CD4-positive, alpha-beta T cell treated with Interleukin-15 for 1 hour (primary cell): ENCODE measurements at regions not wholly inside any gene's neighbourhood (a gene's known extent, or its start where the extent isn't known, plus 50 kb on each side); places are given as distances from the start of the nearest gene placed in this dataset.
"Not testable (repeated sequence)": the region's sequence is repeated elsewhere in the genome, so short reads cannot be mapped to it uniquely, and the experiment has no call there.

Experiments
- DNase-seq: peaks from one replicate; pipeline ENCODE4 v3.0.0-alpha.2; 2020

DNA sequence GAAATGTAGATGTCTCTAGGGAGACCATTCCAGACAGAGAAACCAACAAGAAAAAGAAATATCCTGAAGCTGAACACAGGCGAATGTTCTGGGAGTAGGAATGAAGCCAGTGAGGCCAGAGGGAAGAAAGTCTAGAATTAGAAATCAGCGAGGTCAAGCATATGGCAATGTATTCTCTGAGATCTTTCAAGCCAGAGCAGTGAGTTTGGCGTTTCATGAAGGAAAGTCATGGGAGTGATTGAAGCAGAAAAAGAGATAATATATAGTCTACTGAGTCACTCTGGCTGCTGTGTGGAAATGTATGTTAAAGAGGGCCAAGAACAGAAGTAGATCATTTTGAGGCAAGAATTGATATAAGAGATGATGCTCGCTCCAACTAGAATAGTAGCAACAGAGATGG lies 576.0 kb downstream of the PCDH17 start:
- no peak for DNase-seq

DNA sequence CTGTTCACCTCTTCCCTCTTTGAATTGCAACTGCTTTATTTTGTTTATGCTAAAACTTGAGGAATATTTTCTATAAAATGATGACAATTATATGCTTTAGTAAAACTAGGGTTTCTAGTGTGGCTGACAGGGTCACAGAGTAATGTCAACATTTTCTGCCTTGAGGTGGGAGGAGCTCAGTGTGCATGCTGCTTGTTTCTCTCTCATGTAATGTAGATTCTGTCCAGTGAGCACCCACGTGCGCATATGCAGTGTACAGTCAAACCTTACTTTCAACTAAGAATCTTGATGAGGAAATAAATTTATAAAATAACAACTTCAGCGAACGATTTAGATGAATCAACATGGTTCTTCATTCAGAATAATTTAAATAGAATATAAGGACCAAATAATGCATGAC lies 603.9 kb downstream of the PCDH17 start:
- DNase-seq = no peak

DNA sequence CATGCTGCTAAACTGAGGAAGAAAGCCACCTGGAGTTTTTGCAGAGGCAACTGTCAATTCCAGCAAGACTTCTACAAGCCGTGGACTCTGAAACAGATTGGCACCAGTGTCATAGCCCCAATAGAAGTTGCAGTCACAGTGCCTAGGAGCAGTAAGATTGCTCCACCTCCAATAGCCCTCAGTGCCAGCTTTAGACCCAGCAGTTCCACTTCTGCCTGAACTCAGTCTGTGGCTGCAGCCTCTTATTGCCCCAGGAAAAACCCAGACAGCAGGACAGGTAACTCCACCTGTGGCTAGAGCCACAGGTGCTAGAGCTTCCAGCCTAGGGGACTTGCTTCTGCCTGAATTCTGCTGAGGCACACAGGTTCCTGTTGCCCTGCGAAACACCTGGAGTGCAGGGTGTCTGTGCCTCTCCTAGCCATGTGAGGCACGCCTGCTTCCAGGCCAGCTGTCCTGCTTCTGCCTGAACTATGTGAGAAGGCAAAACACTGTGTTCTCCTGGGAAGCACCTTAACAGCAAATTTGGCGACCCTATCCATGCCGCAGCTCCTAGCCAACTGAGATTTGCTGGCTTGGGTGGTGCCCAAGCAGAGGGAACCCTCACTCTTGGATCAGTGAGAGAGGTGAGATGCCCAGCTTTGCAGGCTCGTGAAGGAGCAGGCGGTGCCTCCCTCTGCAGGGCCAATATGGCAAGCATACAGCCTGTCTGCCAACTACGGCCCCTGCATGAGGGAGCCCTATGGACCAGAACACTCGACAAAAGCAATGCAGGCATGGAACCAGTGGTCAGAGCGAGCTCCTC lies 607.6 kb downstream of the PCDH17 start:
- no peak for DNase-seq

DNA sequence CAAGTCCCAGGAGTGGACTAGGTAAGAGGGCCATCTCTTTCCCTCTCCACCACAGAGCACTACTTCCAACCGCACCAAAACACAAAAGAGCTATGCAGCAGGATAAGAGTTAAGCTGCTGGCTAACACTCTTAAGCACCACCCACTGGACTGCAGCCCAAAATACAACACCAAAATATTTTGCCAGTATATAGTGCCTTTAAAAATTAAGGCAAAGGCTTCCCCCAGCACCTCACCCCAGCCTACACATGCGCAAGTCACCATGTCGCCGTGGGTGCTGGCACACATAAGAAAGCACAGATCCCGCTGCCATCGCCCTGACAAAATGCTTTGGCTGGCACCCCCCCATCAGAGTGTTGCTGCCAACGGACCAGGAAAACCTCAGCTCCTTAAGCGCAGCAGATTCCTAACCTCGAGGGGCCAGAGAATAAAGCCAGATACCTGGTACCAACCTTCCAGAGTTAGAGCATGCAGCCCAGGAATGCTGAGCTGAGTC lies 608.3 kb downstream of the PCDH17 start:
- no peak for DNase-seq

DNA sequence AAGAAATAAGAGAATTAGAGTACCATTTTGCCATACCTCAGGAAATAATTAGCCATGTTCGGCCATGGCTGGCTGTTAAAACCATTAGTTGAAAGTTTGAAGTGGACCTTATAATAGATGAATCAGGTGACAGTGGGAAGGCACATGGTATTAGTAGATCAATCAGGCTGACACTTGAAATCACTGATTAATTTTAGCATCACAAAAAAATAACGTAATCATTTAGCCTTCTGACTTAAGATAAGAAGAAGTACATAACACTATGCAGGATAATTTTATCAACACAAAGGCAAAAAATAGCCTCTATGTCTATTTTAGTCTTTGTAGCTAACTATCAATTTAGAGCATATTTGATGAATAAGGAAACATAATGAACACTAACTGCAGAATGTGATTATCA lies 615.5 kb downstream of the PCDH17 start:
- DNase-seq = no peak

DNA sequence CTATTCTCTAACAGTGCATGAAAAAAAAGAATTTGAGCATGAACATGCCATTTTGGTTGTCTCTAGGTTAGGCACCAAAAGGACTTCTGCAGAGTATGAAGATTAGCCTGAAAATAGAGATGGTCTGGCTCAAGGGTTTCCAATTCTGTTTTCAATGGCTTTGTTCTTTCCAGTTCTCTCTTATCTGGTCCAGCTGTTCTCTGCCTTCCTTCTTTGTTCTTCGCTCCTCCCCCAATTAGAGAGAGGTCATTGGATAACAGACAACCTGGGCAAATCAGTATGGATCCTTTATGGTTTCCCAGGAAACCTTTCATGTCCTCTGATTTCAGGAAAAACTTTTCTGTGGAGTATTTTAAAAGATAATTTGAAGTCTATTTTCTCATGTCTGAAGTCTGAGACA lies 623.4 kb downstream of the PCDH17 start:
- no peak for DNase-seq

DNA sequence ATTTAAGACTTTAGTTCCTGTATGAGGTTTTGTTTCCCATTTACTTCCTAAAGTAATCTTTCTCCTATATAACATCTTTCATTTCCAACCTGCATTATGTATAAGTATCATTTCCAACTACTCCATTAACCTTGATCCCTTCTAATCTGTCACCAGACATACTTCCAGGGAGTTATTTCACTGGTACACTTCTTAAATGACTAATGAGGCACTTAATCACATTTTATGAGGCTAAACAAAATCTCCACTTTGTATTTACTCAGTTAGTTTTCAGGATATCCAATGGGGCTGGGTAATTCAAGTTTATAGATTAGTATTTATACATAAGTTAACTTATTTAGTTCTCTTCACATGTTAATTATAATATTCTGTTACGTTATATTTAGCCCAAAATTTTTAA lies 634.7 kb downstream of the PCDH17 start:
- DNase-seq = no peak

DNA sequence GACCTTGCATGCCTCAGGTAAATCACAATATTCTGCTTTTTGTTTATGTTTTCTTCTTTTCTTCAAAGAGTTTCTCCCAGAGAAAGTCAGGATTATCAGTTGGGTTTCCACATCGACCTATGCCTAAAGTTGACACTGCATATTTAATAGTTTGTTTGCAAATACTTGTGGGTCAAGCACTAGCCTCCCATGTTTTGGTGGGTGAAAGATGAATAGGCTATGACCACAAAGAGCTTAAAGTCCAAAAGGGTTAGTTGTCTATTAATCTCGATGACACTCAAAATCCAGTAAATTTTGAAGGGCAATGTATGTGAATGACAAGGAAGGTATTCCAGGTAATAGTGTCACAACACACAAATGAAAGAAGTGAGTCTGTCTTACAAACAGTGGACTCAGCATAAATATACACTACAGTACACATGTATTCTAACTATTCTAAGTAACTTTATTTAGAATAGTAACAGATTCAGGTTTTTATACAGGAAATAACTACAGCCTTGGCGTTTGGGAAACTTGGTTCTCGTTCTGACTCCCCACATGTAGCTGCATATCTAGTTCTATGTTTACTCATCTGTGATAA lies 667.1 kb downstream of the PCDH17 start:
- no peak for DNase-seq

DNA sequence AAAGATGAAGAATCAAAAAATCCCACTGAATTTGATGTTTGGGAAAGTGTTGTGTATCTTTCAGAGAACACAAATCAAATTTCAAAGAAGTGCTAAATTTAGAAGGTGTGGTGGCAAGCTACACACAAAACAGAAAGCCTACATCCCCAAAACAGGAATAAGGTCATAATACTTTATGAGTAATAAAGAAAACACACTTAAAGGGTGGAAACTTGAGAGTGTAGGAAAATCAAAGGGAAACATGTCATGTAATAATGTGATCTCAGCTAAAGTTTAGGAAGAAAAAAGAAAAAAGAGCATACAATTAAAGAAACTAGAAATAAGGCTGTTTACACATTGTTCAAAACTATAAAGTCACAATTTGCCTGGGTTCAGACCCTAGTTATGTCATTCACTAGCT lies 668.7 kb downstream of the PCDH17 start:
- DNase-seq = no peak

DNA sequence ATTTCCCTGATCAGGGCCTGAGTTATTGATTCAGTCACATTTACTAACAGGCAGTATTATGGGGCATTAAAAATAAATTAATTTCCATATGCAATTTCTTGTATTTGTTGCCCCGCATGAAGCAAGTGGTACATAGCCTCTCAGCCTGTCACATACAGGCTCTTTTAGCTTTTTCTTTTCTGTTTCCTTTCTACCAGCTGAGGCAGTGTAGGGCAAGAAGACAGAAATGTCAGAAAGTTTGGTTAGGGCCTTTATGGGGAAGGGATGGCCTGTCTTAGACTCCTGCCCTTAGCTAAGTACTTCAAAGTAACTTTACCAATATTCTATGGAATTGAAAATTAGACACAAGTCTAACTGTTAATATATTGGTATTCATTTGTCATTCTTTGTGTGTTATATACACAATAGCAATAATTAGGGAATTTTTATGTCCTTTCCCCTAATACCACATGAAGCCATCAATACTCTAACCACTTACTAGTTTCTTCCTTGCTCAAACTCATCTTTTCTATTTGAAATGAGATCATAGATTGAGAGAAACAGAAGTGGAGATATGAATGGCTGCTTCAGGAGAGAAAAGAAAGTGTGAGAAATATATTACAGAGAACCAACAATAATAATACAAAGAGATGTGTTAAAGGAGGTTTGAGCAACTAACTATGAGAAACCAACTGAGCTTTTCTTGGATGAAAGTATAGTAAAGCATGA lies 669.6 kb downstream of the PCDH17 start:
- DNase-seq = no peak

DNA sequence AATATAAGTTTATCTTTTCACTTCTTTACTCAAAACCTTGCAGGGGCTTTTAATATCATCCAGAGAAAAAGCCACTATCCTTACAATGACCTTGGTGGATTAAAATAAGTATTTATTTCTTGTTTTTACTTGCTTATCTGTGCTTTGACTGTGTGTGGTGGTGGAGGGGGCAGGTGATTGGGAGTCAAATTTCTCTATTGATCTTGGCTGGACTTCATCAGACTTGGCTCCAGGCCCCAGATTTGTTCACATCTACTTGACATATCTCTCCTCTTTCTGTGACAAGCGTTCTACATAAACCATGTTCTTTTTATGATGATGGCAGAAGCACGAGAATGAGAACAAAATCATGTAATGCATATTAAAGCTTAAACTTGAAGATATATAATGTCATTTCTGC lies 670.8 kb downstream of the PCDH17 start:
- no peak for DNase-seq

DNA sequence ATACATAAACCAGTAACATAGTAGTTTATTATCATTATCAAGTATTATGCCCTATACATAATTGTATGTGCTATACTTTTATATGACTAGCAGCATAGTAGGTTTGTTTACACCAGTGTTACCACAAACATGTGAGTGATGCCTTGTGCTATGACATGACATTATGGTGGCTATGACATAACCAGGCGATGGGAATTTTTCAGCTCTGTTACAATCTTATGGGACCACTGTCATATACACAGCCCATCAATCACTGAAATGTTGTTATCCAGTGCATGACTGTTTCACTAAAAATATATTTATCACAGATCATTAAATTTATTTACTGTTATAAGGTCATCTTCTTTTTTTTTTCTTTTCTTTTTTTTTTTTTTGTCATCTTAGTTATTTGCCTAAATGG lies 674.5 kb downstream of the PCDH17 start:
- DNase-seq = no peak

DNA sequence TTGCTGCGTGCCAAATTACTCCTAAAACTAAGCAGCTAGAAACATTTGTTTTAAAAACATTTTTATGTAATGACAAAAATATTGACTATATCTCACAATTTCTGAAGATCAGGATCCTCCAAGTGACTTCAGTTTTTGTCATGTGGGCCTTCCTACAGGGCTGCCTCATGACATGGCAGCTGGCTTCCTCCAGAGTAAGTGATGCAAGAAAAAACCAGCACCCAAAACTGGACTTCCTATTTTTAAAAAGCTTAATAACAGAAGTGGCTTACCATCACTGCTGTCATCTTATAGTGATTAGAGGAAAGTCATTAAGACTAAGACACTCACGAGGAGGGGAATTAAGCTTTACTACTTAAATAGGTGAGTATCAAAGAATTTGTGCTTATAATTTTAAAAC lies 681.7 kb downstream of the PCDH17 start:
- DNase-seq = no peak

DNA sequence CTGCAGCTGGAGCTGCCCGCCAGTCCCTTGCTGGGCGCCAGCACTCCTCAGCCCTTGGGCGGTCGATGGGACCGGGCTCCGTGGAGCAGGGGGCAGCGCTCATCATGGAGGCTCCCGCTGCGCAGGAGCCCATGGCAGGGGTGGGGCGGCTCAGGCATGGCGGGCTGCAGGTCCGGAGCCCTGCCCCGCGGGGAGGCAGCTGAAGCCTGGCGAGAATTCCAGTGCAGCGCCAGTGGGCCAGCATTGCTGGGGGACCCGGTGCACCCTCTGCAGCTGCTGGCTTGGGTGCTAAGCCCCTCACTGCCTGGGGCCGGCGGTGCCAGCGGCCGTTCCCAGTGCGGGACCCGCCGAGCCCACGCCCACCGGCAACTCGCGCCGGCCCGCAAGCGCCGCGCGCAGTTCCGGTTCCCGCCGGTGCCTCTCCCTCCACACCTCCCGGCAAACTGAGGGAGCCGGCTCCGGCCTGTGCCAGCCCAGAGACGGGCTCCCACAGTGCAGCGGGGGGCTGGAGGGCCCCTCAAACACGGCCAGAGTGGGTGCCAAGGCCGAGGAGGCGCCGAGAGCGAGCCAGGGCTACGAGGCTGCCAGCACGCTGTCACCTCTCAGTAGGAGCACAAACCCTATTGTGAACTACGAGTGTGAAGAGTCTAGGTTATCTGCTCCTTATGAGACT lies 687.1 kb downstream of the PCDH17 start:
- no peak for DNase-seq

DNA sequence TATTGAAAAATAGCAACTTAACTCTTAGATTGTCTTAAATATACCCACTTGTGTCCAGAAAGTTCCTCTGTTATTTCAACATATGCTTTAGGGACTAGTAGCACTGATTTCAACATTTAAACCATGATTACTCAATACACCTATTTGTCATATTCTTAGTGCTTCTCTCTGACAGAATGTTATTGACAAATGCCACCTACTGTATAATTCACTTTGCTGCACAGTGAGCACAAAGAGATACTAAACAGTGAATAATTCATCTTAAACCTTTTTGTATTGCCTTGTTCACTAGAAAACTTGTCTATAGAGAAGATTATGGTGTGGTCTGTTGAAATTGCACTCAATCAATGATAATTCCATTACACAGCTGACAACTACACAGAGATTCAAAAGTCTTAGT lies 692.6 kb downstream of the PCDH17 start:
- no peak for DNase-seq

DNA sequence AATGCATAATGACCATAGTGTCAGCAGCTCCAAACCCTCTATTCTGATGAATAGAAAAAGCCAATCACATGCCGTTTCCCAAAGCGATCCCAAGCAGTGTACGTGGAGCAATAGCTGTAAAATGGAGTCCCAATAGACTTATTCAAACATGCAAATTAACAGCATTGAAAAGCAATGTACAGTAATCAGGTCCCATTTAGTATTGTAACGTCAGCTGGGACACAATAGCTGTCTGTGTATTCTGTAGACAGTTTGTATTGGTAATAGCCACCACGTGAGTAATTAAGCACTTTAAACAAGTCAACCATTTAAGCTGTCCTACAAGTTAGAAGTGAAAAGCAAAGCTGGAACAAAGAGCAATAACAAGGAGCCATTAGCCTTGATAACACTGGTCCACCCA lies 698.2 kb downstream of the PCDH17 start:
- DNase-seq = no peak

DNA sequence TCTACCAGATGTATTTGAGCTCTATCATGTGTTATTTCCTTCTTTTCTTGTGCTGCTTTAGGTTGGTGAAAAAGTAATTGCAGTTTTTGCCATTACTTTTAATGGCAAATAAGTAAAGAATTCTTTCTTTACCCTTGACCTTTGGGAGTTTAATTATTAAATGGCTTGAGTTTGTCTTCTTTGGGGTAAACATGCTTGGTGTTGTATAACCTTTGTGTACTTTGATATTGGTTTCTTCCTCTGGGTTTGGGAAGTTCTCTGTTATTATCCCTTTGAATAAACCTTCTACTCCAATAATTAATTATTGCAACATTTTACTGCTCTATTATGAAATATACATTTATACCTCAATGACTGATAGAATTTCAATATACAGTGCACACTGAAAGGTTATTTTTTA lies 709.4 kb downstream of the PCDH17 start:
- no peak for DNase-seq

DNA sequence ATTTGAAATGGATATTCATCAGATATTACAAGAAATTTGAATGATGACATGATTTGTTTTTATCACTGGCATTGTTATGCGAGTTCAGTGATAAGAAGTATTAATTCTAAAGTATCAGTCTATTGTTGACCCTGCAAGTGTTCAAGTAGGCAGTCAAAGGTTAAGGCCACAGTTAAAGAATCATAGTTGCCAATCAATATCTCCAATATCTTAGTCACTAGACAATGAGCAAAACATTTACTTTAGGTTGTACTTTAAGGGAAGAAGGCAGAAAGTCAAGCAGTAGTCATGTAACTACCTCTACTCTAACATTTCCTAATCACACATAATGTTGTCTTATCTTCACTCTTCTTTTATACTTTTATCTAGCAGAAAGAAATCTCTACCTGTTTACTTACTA lies 709.8 kb downstream of the PCDH17 start:
- no peak for DNase-seq

DNA sequence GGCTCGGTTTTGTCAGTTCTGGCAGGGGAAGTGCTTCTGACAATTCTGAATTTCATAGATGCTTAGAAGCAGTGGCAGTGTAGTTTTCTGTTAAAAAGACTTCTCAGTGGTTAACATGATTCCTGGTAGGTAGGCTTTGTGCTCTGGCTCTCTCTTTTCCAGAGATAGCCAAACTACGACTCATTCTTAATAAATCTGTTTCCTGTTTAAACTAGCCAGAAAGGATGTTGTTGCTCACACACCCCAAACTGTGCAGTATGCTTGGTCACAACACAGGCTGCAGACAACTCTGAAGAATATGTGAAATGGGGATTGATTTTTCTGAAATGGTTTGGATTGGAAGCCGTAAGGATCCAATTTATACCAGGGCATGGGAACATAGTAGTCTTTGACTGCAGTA lies 711.5 kb downstream of the PCDH17 start:
- no peak for DNase-seq

DNA sequence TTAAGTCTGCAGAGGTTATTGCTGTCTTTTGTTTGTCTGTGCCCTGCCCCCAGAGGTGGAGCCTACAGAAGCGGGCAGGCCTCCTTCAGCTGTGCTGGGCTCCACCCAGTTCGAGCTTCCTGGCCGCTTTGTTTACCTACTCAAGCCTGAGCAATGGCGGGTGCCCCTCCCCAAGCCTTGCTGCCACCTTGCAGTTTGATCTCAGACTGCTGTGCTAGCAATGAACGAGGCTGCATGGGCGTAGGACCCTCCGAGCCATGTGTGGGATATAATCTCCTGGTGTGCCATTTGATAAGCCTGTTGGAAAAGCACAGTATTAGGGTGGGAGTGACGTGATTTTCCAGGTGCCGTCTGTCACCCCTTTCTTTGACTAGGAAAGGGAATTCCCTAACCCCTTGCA lies 720.6 kb downstream of the PCDH17 start:
- not testable (repeated sequence) for DNase-seq

DNA sequence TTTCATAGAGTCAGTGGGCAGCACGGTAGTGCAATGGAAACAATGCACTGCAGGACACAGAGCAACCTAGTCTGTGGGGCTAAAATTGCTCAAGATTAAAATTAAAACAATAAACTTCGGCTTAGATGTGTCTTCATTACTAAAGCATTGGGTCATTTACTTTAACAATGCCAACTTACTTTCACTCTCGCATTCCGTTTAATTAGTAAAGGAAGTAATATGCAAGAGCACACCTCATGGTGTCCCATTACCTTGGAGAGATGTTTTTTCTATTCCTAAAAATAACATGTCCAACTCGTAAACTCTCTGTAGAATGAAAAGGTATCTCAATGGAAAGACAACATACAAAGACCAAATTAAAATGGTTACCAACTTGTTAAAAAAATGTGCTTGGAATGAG lies 738.4 kb downstream of the PCDH17 start:
- DNase-seq = no peak

DNA sequence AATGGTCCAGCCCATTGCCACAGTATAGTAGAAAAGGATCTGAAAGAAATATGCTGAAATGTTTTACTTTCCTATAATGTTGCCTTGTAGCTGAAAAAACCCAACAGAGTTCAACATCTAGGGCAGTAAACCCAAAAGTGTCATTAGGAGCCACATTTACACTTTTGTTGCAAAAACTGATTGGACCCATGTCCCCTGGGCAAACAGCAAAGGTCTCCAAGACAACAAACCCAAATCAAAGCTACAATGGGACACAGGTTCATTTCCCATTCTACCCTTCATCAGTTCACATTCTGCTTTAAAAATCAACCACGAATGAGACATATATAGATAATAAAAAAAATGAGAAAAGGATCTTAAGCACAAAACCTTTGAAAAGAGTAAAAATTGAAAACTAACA lies 744.8 kb downstream of the PCDH17 start:
- DNase-seq = no peak

DNA sequence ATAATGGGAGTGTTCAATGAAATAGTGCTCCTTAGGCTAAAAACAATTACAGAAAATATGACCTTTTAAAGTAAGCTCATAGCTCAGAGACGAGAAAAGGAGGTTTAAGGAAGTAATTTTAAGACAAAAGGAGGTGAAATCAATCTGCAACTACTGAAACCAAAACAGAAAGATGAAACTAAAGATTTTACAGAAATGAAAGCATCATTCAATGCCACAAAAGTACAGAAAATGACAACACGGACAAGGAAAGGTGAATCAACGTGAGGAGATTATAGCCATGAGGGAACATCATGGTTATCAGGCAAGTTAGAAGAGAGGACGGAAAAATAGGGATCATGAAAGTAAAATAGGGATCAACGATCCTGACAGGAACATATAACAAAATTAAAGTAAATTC lies 745.2 kb downstream of the PCDH17 start:
- DNase-seq = no peak

DNA sequence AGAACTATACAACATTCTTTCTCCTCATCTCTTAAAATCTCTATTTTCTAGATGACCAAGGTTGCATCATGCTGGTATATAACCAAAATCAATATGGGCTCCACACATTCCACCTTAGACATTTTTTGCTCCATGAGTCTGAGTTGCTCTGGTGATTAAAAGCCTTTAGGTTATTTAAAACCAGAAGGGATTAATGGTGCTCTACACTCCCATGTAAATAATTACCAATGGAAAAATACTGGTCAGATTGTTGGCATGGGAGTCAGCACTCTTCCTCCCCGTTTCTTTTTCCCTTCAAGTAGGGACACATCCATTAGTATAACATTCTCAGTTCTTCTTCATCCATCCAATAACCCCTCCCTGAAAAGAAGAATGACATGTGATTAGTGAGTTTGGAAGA lies 747.7 kb downstream of the PCDH17 start:
- DNase-seq = no peak
